ENCODE measurements at regions not wholly inside any gene's neighbourhood (a gene's known extent, or its start where the extent isn't known, plus 50 kb on each side); places are given as distances from the start of the nearest gene placed in this dataset.

DNA sequence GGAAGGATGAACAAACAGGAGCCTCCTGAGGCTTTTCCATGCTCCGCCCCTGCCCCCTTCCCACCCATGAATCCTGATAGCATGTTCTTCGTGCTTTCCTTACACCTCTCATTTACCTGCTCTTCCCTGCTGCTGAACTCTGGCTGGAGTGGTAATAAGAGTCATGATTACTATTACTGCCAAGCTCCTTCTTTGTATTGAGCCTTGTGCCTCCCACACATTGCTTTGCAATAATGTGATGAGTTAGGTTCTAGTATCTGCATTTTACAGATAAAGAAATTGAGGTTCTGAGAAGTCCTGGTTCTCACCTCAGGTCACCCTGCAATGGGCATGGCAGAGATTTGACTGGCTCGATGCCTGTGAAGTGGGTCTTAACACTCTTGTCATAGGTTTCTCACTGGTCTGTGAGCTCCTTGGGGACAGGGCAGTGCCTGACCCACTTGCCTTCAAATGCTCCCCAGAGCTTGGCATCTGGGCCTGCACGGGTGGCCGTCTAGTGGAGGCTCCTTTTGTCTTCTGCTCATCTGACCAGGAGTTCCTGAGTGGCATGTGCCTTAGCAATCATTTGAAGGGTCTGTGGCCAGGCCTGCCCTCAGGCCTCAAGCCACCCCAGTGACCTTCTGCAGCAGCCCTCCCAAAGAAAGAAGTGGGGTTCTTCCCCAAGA is 309.2 kb upstream of the ZMIZ1 start:
- DNase-seq (ENCODE audit: low read depth in 2 of 2, low spot score in 1 of 2): no peak

DNA sequence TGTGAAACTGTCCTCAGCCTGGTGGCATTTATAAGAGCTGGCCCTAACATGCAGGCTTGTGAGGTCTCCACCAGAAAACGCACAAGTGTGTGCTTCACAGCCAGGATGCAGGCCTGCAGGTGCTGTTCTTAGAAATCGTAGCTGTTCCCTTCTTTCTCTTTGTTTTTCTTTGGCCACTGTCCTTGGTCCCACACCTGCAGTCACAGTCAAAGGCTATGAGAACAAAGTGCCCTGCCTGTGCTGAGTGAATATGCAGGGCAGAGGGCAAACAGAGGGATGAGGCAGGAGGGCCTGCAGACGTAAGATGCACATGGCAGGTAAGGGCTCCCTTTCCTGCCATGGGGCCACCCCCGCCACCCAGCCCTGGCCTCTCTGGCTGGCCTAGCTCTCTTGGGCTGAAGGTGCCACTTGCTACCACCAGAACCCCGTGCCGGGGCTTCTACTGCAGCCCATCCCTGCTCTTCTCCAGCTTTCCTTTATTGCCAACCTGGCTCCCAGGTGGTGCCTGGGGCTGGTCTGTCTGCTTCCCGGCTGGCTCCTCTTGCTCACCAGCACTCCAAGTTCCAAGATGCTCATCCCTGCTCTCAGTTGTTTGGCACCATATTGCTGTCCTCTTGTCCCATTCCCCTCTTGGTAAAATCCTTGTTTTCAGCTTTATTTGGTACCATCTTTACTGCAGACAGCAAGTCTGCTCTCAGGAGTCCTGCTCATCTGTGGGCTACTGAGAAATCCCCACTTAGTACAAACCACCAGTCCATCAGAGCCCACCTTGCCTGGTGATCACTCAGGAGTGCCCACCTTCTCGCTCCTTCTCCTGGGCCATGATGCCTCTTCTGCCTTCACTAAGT is 308.1 kb upstream of the ZMIZ1 start:
- DNase-seq (ENCODE audit: low read depth in 2 of 2, low spot score in 1 of 2): no peak

DNA sequence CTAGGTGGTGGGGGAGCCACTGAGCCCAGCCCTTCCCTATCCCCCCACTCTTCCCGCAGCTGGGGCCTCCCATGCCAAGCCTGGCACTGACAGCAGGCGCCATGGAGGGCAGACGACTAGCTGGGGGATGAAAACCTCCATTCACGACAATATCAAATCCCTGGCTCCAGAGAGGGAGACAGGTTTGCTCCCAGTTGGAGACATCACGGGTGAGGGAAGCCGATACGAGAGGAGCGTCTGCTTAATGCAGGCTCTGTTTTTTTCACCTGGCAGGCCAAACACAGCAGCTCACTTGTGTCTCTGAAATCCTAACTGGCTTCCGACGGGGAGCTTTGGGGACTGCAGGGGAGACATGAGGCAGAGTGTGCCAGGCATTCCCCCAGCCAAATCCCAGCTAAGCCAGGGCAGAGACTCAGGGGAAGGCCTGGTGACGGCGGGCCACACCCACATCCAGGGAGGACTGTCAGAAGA is 307.4 kb upstream of the ZMIZ1 start:
- no peak for DNase-seq (ENCODE audit: low read depth in 2 of 2, low spot score in 1 of 2)

GRCh38 chr10:78762086-78762630 is 306.6 kb upstream of the ZMIZ1 start:
- no peak for DNase-seq (ENCODE audit: low read depth in 2 of 2, low spot score in 1 of 2)

DNA sequence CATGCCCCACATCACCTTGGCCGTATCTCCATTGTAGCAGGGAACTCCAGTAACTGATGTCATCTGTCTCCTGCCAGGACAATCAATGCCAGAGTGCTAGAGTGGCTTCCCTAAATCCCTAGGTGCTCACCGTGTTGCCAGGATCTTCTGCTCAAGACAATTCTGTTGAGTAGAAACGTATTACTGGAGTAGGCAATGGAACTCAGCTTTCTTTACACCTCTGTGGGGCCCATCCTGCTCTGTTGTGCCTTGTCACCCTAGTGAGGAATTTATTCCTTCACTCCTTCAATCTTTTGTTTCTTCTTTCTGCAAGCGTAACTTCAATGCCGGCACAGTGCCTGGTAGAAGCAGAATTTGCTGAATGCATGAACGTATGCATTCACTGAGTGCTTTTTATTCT is 305.5 kb upstream of the ZMIZ1 start:
- no peak for DNase-seq (ENCODE audit: low read depth in 2 of 2, low spot score in 1 of 2)

DNA sequence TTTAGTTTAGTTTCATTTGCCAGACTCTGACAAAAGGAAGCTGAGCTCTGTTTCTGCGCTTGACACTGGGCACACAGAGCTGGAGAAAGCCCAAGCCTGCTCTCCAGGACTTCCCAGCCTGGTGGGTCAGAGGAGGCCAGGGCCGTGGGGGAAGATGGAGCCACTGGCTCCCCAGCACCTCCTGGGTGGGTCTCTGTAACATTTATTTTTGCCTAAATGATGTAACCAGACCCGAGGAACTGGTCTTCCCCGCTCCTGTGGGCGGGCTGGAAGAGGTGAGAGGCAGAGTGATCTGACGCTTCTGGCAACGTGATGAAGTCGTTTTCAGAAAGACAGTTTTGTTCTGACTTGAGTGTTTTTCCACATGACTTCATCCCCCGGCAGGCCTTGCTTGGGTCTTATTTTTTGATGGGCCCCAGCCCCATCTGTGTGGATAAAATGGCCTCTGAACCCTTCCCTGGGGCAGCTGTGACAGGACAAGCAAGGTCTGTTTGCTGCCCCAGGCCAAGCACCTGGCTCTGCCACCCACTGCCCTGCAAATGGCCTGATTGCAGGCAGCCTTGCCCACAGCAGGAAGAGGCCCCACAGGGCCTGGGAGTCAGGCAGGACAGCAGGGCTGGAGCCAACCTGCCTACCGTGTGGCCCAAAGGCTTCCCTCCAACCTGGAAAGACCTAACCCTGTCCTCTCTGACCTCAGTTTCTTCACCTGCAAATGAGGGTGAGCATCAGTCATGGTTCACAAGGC is 304.9 kb upstream of the ZMIZ1 start:
- DNase-seq (ENCODE audit: low read depth in 2 of 2, low spot score in 1 of 2): no peak

- no peak for DNase-seq (ENCODE audit: low read depth in 2 of 2, low spot score in 1 of 2)
Observed at GRCh38 chr10:78764436-78764835, 304.3 kb upstream of the ZMIZ1 start.

DNA sequence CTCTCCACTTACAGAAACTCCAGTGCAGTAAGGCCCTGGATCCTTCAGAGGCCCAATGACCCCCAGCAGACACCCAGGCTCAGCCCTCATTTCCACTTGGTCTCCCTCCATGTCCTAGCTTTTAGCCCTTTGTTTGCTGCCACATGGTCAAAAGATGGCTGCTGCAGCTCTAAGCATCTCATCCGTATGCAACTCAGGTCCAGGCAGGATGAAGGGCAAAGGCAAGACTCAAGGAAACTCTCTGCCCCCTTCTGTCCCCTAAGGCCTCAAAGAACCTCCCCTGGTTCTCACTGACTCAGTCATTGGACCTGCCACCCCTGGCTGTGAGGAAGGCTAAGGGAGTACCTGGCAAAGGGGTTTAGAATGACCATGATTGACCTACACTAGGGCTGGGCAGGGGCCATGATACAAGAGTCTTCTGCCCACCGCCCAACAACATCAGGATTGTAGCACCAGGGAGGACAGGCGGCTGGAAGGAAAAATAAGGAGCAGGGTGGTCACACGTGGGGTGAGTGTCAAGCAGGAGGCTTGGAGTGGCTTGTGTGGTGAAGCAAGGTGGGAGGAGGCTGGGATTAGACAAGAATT is 303.8 kb upstream of the ZMIZ1 start:
- no peak for DNase-seq (ENCODE audit: low read depth in 2 of 2, low spot score in 1 of 2)

GRCh38 chr10:78765726-78766335 is 302.9 kb upstream of the ZMIZ1 start:
- no peak for DNase-seq (ENCODE audit: low read depth in 2 of 2, low spot score in 1 of 2)

DNA sequence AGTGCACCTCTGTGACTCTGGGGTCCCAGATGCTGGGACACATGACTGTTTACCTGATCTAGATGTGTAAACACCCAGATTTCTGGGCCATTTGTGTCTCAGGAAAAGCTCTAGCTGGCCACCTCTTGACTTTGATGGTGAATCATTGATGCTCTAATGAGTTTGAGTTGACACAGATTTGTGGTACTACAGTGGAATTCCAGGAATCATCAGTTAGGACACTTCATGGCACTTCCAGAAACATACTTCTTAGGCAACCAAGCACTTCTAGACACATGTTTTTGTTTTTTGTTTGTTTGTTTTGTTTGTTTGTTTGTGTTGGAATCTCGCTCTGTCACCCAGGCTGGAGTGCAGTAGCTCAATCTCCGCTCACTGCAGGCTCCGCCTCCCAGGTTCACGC is 302.2 kb upstream of the ZMIZ1 start:
- DNase-seq (ENCODE audit: low read depth in 2 of 2, low spot score in 1 of 2): no peak

DNA sequence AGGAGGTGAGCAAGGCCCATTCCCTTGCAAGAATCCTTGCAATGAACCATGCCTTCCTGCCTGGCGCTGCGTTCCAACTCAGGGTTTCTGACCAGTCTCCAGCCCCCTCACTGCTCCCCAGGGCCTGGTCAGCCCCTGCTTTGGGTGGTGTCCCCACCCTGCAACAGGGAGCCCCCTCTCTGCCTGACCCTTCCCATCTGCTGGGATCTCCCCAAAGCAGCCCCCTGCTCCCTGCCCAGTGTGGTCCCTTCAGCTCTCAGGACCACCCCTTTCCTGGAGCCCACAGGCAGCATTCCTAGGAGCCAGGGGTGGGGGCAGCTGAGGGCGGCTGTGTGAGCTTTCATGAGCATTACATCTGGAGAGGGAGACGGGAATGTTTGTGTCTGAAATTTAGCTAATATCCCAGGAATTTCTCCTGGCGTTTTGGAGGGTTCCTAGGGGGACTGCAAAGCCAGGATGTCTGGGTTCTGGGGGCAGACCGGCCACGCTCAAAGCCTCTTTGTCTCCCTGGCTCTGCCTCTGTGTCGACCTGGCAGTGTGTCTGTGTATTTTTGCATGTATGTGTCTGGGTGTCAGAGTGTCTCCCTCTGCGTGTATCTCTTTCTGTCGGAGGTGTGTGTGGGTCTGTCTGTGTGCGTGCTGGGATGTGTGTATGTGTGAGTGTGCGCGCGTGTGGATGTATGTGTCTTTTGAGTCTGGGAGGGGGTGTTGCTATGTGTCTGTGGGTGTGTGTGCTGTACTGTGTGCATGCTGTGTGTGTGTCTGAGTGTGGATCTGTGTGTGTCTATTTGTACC is 300.5 kb upstream of the ZMIZ1 start:
- no peak for DNase-seq (ENCODE audit: low read depth in 2 of 2, low spot score in 1 of 2)

DNA sequence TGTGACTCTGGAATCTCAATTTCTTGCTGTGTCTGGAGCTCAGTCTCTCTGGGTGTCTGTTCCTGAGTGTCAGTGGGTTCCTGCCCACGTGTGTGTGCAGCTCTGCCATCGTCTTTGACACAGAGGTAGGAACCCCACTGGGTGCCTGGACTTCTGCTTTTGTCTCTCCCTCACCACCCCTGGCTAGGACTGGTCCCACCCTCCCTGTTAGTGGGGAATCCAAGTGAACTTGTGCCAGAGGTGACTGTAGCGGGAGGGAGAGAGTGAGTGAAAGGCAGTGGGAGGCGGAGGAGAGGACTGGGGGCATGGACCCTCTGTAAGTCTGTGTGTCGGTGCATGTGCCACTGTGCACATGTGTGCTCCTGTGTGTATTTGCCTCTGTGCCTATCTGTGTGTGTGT is 299.9 kb upstream of the ZMIZ1 start:
- no peak for DNase-seq (ENCODE audit: low read depth in 2 of 2, low spot score in 1 of 2)

DNA sequence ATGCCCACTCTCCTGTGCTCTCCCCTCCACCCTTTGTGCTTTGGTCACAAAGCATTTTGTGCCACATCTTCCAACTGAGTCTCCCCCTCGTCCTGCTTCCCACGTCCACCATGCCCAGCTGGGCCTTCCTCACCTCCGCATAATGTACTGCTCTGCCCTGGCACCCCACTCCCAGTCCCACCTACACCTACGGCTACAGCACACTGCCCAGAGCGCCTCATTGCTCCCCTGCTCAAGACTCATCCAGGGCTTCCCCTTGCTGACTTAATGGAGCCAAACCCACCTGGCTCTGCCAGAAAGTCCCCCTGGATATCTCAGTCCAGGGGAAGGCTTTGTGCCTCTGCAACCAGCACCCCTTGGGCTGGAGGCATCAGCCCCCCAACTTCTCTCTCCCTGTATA is 299.2 kb upstream of the ZMIZ1 start:
- no peak for DNase-seq (ENCODE audit: low read depth in 2 of 2, low spot score in 1 of 2)

GRCh38 chr10:78770167-78771090 is 298.3 kb upstream of the ZMIZ1 start:
- DNase-seq (ENCODE audit: low read depth in 2 of 2, low spot score in 1 of 2): no peak

GRCh38 chr10:78771260-78771659 is 297.5 kb upstream of the ZMIZ1 start:
- no peak for DNase-seq (ENCODE audit: low read depth in 2 of 2, low spot score in 1 of 2)

- DNase-seq (ENCODE audit: low read depth in 2 of 2, low spot score in 1 of 2): no peak
Observed at GRCh38 chr10:78771808-78772455, 296.8 kb upstream of the ZMIZ1 start.

DNA sequence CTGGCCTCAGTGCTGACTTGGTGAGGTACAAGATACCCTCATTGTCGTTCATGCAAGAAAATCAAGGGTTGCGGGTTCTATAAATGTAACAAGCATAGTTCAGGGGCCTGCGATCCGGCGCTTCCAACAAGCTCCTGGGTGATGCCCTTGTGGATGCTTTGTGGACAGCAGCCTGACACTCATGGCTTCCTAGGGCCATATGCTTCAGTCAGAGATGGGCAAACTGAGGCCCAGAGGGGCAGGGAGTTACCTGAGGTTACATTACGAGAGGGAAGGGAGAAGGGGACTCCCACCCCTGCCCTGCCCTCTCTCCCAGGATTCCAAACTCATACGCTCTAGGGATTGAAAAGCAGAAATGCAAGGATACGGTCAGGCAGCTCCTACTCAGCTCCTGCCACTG is 296.3 kb upstream of the ZMIZ1 start:
- DNase-seq (ENCODE audit: low read depth in 2 of 2, low spot score in 1 of 2): no peak

GRCh38 chr10:78772986-78773530 is 295.7 kb upstream of the ZMIZ1 start:
- no peak for DNase-seq (ENCODE audit: low read depth in 2 of 2, low spot score in 1 of 2)
